ENCODE measurements at regions not wholly inside any gene's neighbourhood (a gene's known extent, or its start where the extent isn't known, plus 50 kb on each side); places are given as distances from the start of the nearest gene placed in this dataset.

DNA sequence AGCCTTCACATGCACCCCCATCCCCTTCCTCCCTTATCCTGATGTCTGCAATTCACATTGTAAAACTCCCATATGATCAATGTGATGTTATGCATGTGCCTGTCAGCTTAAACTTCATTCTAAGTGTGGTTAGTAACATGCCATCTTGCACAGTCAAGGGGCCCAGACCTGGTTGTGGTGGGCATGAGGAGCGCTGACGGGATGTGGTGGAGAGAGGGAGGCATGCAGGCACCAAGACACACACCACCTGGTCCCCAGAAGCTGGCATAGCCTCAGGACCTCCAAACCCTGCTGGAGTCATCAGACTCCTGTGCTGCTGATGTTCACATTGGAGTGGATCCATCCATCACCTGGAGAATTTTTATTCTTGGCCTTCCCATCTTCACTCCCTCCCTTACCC is 90.5 kb upstream of the ABCC4 start:
- no peak overlapping the region for H3K18ac ChIP-seq (ENCODE audit: low read length)
- H3K23ac ChIP-seq (ENCODE audit: low read length): no peak overlapping the region
- H3K4me3 ChIP-seq (ENCODE audit: low read depth, low read length): no peak overlapping the region
- H3K27me3 ChIP-seq (ENCODE audit: insufficient read depth, low read length): no peaks in the 10 kb centered on the region
- no peaks in the 10 kb centered on the region for H3K9me3 ChIP-seq (ENCODE audit: insufficient read depth, low read depth, low read length)
- no peaks in the 10 kb centered on the region for H3K36me3 ChIP-seq (ENCODE audit: control insufficient read depth in 1 of 2, insufficient read depth in 2 of 2, low read length in 2 of 2)
- no peak overlapping the region for H2BK12ac ChIP-seq (ENCODE audit: low read length)
- no peak overlapping the region for H4K12ac ChIP-seq (ENCODE audit: low read depth, low read length)
- H4K8ac ChIP-seq (ENCODE audit: low read depth, low read length): no peak overlapping the region
- H2BK5ac ChIP-seq (ENCODE audit: low read depth, low read length, poor library complexity): no peak overlapping the region
- H4K91ac ChIP-seq (ENCODE audit: low read depth, low read length): no peak overlapping the region
- H2AFZ ChIP-seq (ENCODE audit: insufficient read depth, low read length, poor library complexity): no peak overlapping the region
- no peaks in the 10 kb centered on the region for H3K79me2 ChIP-seq (ENCODE audit: control insufficient read depth, insufficient read depth, low read length, poor library complexity)
- WGBS (ENCODE audit: extremely low coverage, insufficient coverage, insufficient read length): no CpG with 5 or more reads among the region's 2 CpGs
- H3K9ac ChIP-seq (ENCODE audit: low read length): no peak overlapping the region
- H3K79me1 ChIP-seq (ENCODE audit: low read length): no peaks in the 10 kb centered on the region
- no peak overlapping the region for H3K4ac ChIP-seq (ENCODE audit: low read depth, low read length)
- no peak overlapping the region for H3K27ac ChIP-seq (ENCODE audit: low read depth, low read length)
- H2AK5ac ChIP-seq (ENCODE audit: low read length): no peak overlapping the region
- DNase-seq: no peak
- no peak overlapping the region for H3K4me2 ChIP-seq (ENCODE audit: low read length)
- H3K4me1 ChIP-seq (ENCODE audit: control insufficient read depth in 1 of 2, insufficient read depth in 2 of 2, low read length in 2 of 2): no peaks in the 10 kb centered on the region
- H3K14ac ChIP-seq (ENCODE audit: low read length): no peak overlapping the region
- no peak overlapping the region for H2BK120ac ChIP-seq (ENCODE audit: insufficient read depth, low read length, poor library complexity)

DNA sequence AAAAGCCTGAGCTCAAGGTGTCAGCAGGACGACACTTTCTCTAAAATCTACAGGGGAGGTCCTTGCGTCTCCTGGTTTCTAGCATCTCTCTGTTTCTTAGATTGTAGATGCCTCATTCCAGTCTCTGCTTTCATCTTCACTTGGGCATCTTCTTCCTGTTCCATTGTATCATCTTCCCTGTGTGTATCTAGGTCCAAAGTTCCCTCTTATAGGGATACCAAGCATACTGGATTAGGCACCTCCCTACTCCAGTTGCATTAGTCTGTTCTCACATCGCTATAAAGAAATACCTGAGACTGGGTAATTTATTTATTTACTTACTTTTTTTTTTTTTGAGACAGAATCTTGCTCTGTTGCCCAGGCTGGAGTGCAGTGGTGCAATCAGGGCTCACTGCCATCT is 91.3 kb upstream of the ABCC4 start:
- Histone ChIP-seq H4K91ac (ENCODE audit: low read depth, low read length) (no peak overlapping the region), H2AK5ac (ENCODE audit: low read length) (no peak overlapping the region), H3K79me1 (ENCODE audit: low read length) (no peaks in the 10 kb centered on the region), H3K9me3 (ENCODE audit: insufficient read depth, low read depth, low read length) (no peaks in the 10 kb centered on the region), H3K27me3 (ENCODE audit: insufficient read depth, low read length) (no peaks in the 10 kb centered on the region), H3K4me2 (ENCODE audit: low read length) (no peak overlapping the region), H4K12ac (ENCODE audit: low read depth, low read length) (no peak overlapping the region), H3K14ac (ENCODE audit: low read length) (no peak overlapping the region), H2BK120ac (ENCODE audit: insufficient read depth, low read length, poor library complexity) (no peak overlapping the region), H3K23ac (ENCODE audit: low read length) (no peak overlapping the region), H3K4me1 (ENCODE audit: control insufficient read depth in 1 of 2, insufficient read depth in 2 of 2, low read length in 2 of 2) (no peaks in the 10 kb centered on the region), H4K8ac (ENCODE audit: low read depth, low read length) (no peak overlapping the region), H3K4ac (ENCODE audit: low read depth, low read length) (no peak overlapping the region), H3K18ac (ENCODE audit: low read length) (no peak overlapping the region), H2BK12ac (ENCODE audit: low read length) (no peak overlapping the region), H2BK5ac (ENCODE audit: low read depth, low read length, poor library complexity) (no peak overlapping the region), H3K27ac (ENCODE audit: low read depth, low read length) (no peak overlapping the region), H3K4me3 (ENCODE audit: low read depth, low read length) (no peak overlapping the region), H3K9ac (ENCODE audit: low read length) (no peak overlapping the region), H3K79me2 (ENCODE audit: control insufficient read depth, insufficient read depth, low read length, poor library complexity) (no peaks in the 10 kb centered on the region), H2AFZ (ENCODE audit: insufficient read depth, low read length, poor library complexity) (no peak overlapping the region), H3K36me3 (ENCODE audit: control insufficient read depth in 1 of 2, insufficient read depth in 2 of 2, low read length in 2 of 2) (no peaks in the 10 kb centered on the region)
- WGBS (ENCODE audit: extremely low coverage, insufficient coverage, insufficient read length): no CpG with 5 or more reads among the region's 3 CpGs
- no peak for DNase-seq

DNA sequence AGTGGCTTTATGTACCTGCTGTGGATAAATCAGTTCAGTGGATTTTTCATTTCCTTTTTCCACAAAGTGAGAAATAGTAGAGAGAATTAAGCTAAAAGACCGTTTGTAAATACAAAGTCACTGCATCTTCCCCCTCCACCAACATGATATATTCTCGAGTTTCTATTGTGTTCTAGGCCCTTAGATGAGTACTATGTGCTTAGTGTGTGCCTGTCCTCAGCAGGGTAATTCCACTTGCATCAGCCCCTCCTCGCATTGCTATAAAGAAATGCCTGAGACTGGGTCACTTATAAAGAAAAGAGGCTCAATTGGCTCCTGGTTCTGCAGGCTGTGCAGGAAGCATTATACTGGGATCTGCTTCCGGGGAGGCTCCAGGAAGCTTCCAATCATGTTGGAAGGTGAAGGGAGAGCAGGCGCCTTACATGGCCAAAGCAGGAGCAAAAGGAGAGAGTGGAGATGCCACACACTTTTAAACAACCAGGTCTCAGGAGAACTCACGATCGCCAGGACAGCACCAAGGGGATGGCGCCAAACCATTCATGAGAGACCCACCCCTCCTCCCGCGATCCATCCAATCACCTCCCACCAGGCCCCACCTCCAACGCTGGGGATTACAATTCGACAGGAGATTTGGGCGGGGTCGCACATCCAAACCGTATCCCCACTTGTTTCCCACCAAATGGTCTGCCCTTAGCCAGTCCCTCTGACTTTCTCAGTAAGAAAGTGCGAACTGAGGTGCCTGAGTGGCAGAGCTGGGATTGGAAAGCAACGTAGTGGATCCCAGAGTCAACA is 102.3 kb upstream of the ABCC4 start:
- Histone ChIP-seq H3K4me3 (ENCODE audit: low read depth, low read length) (peak overlapping the region; percentile 70), H2BK12ac (ENCODE audit: low read length) (no peak overlapping the region), H2AFZ (ENCODE audit: insufficient read depth, low read length, poor library complexity) (peak overlapping the region; percentile 13), H3K79me2 (ENCODE audit: control insufficient read depth, insufficient read depth, low read length, poor library complexity) (no peaks in the 10 kb centered on the region), H3K36me3 (ENCODE audit: control insufficient read depth in 1 of 2, insufficient read depth in 2 of 2, low read length in 2 of 2) (no peaks in the 10 kb centered on the region), H3K9me3 (ENCODE audit: insufficient read depth, low read depth, low read length) (peaks cover 2% of the 10 kb centered on the region), H3K4me2 (ENCODE audit: low read length) (peak overlapping the region; percentile 86), H2BK120ac (ENCODE audit: insufficient read depth, low read length, poor library complexity) (no peak overlapping the region), H3K4ac (ENCODE audit: low read depth, low read length) (no peak overlapping the region), H3K18ac (ENCODE audit: low read length) (no peak overlapping the region), H3K27ac (ENCODE audit: low read depth, low read length) (no peak overlapping the region), H2BK5ac (ENCODE audit: low read depth, low read length, poor library complexity) (no peak overlapping the region), H3K23ac (ENCODE audit: low read length) (no peak overlapping the region), H3K14ac (ENCODE audit: low read length) (no peak overlapping the region), H4K8ac (ENCODE audit: low read depth, low read length) (peak overlapping the region; percentile 0), H3K79me1 (ENCODE audit: low read length) (no peaks in the 10 kb centered on the region), H4K91ac (ENCODE audit: low read depth, low read length) (no peak overlapping the region), H3K27me3 (ENCODE audit: insufficient read depth, low read length) (no peaks in the 10 kb centered on the region), H4K12ac (ENCODE audit: low read depth, low read length) (no peak overlapping the region), H2AK5ac (ENCODE audit: low read length) (no peak overlapping the region), H3K4me1 (ENCODE audit: control insufficient read depth in 1 of 2, insufficient read depth in 2 of 2, low read length in 2 of 2) (peaks cover 0 to 3% of the 10 kb centered on the region in 2 experiments), H3K9ac (ENCODE audit: low read length) (no peak overlapping the region)
- WGBS (ENCODE audit: extremely low coverage, insufficient coverage, insufficient read length): no CpG with 5 or more reads among the region's 17 CpGs
- no peak for DNase-seq

DNA sequence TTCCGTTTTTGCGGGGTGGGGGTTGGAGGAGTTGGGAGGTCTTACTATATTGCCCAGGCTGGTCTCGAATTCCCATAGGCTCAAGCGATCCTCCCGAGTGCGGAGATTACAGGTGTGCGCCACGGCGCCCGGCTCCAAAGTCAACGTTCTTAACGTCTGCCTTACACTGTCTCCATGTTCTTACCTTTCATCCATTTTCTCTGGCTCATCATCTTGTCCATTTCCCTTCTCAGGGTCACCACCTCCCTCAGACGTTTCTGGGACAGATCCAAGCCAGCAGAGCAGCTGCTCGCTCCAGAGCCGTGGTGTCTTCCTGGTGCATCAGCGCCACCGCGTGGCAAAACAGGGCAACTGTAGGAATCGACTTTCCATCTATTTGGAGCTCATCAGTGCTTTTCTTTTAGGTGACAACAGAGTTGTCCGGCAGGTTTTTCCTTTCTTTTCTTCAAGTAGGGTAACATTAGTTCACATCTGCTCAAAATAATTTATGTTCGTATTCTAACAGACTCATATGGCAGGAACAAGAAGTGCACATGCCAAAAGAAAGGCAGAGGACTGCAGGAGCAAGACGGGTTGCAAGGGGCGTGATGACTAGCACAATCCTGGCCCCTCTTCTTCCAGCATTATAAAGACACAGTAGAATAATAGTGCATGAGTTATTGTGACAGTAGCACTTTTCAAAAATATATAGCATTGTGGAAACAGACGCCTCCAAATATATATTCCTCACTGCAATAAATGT is 103.1 kb upstream of the ABCC4 start:
- Histone ChIP-seq H3K27me3 (ENCODE audit: insufficient read depth, low read length) (no peaks in the 10 kb centered on the region), H2BK120ac (ENCODE audit: insufficient read depth, low read length, poor library complexity) (no peak overlapping the region), H3K79me2 (ENCODE audit: control insufficient read depth, insufficient read depth, low read length, poor library complexity) (no peaks in the 10 kb centered on the region), H2AK5ac (ENCODE audit: low read length) (no peak overlapping the region), H3K18ac (ENCODE audit: low read length) (no peak overlapping the region), H3K4me1 (ENCODE audit: control insufficient read depth in 1 of 2, insufficient read depth in 2 of 2, low read length in 2 of 2) (peaks cover 0 to 3% of the 10 kb centered on the region in 2 experiments), H4K91ac (ENCODE audit: low read depth, low read length) (no peak overlapping the region), H3K79me1 (ENCODE audit: low read length) (no peaks in the 10 kb centered on the region), H3K27ac (ENCODE audit: low read depth, low read length) (no peak overlapping the region), H4K12ac (ENCODE audit: low read depth, low read length) (no peak overlapping the region), H3K36me3 (ENCODE audit: control insufficient read depth in 1 of 2, insufficient read depth in 2 of 2, low read length in 2 of 2) (no peaks in the 10 kb centered on the region), H3K4me3 (ENCODE audit: low read depth, low read length) (peak overlapping the region; percentile 70), H3K4me2 (ENCODE audit: low read length) (peak overlapping the region; percentile 86), H4K8ac (ENCODE audit: low read depth, low read length) (no peak overlapping the region), H3K23ac (ENCODE audit: low read length) (no peak overlapping the region), H2BK12ac (ENCODE audit: low read length) (no peak overlapping the region), H3K4ac (ENCODE audit: low read depth, low read length) (no peak overlapping the region), H3K9me3 (ENCODE audit: insufficient read depth, low read depth, low read length) (peaks cover 2% of the 10 kb centered on the region), H2BK5ac (ENCODE audit: low read depth, low read length, poor library complexity) (no peak overlapping the region), H2AFZ (ENCODE audit: insufficient read depth, low read length, poor library complexity) (peak overlapping the region; percentile 13), H3K14ac (ENCODE audit: low read length) (no peak overlapping the region), H3K9ac (ENCODE audit: low read length) (no peak overlapping the region)
- no CpG with 5 or more reads among the region's 24 CpGs for WGBS (ENCODE audit: extremely low coverage, insufficient coverage, insufficient read length)
- peak; percentile 71 to 94 for DNase-seq
